ENCODE measurements at regions not wholly inside any gene's neighbourhood (a gene's known extent, or its start where the extent isn't known, plus 50 kb on each side); places are given as distances from the start of the nearest gene placed in this dataset.
"Not testable (repeated sequence)": the region's sequence is repeated elsewhere in the genome, so short reads cannot be mapped to it uniquely, and the experiment has no call there.

GRCh38 chr16:87115646-87116045 lies 201.5 kb downstream of the C16orf95 start:
- no peaks in the 10 kb centered on the region for H3K36me3 ChIP-seq (ENCODE audit: control insufficient read depth in 3 of 3, insufficient read depth in 2 of 3, low read depth in 1 of 3, low read length in 3 of 3)
- FAIRE-seq (no peak), DNase-seq (no peak)
- WGBS, 3 donors = 58 to 71% (median 67%) methylated on average over 6 of the region's 6 CpGs
- H3K9me3 ChIP-seq (ENCODE audit: control insufficient read depth in 2 of 2, insufficient read depth in 1 of 2, low read depth in 1 of 2, low read length in 1 of 2) = no peaks in the 10 kb centered on the region
- H3K4me3 ChIP-seq (ENCODE audit: low read depth in 1 of 3, low read length in 3 of 3) = no peak overlapping the region
- H3K4me1 ChIP-seq (ENCODE audit: control insufficient read depth in 3 of 3, insufficient read depth in 2 of 3, low read depth in 1 of 3, low read length in 2 of 3) = no peaks in the 10 kb centered on the region
- H3K27ac ChIP-seq (ENCODE audit: low read depth in 1 of 3, low read length in 2 of 3) = no peak overlapping the region
- no peaks in the 10 kb centered on the region for H3K27me3 ChIP-seq (ENCODE audit: control insufficient read depth in 3 of 3, insufficient read depth in 3 of 3, low read length in 3 of 3)

DNA sequence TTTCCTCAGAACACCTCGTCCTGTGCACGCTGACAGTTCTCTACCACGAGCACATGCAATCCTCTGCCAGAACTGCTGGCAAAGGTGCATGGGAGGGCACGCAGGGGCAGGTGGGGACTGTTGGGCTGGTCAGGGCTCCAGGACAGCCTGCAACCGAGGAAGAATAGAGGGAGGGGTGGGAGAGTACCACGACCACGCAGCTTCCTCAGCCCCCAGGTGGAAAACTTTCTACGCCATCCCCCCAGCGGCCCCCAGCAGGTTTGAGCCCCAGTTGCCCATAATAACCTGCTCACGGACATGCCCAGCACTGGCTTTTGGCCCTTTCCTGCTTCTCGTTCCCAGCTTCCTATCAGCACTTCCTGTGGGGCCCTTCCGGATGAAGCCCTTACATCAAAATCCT lies 199.3 kb downstream of the C16orf95 start:
- H3K4me1 ChIP-seq (ENCODE audit: control insufficient read depth in 3 of 3, insufficient read depth in 2 of 3, low read depth in 1 of 3, low read length in 2 of 3) = no peaks in the 10 kb centered on the region
- no peaks in the 10 kb centered on the region for H3K27me3 ChIP-seq (ENCODE audit: control insufficient read depth in 3 of 3, insufficient read depth in 3 of 3, low read length in 3 of 3)
- H3K9me3 ChIP-seq (ENCODE audit: control insufficient read depth in 2 of 2, insufficient read depth in 1 of 2, low read depth in 1 of 2, low read length in 1 of 2) = peaks cover 0 to under 1% of the 10 kb centered on the region in 2 donors
- FAIRE-seq (no peak), DNase-seq (no peak)
- WGBS, 3 donors = 53 to 68% (median 56%) methylated on average over 12 of the region's 12 CpGs
- H3K36me3 ChIP-seq (ENCODE audit: control insufficient read depth in 3 of 3, insufficient read depth in 2 of 3, low read depth in 1 of 3, low read length in 3 of 3) = no peaks in the 10 kb centered on the region
- no peak overlapping the region for H3K4me3 ChIP-seq (ENCODE audit: low read depth in 1 of 3, low read length in 3 of 3)
- H3K27ac ChIP-seq (ENCODE audit: low read depth in 1 of 3, low read length in 2 of 3) = no peak overlapping the region

DNA sequence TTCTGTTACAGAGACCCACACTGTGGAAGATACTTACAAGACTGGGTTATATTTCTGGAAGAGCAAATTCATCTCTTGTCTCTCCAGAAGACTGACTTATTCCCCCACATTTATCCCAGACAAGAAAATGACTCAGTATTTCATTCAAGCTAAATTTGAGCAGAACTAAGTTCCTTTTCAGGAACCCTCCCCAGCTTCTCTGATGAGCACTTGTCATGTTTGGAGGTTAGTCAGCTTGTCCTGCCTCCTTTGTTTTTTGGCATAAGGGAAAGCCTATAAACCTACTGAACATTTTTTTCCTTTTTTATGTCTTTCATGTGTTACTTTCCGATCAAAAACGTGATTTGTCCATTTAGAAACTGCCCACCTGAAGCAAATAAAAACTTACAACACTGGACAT lies 198.0 kb downstream of the C16orf95 start:
- H3K4me3 ChIP-seq (ENCODE audit: low read depth in 1 of 3, low read length in 3 of 3) = no peak overlapping the region
- no peaks in the 10 kb centered on the region for H3K27me3 ChIP-seq (ENCODE audit: control insufficient read depth in 3 of 3, insufficient read depth in 3 of 3, low read length in 3 of 3)
- H3K4me1 ChIP-seq (ENCODE audit: control insufficient read depth in 3 of 3, insufficient read depth in 2 of 3, low read depth in 1 of 3, low read length in 2 of 3) = no peaks in the 10 kb centered on the region
- DNase-seq = no peak
- H3K27ac ChIP-seq (ENCODE audit: low read depth in 1 of 3, low read length in 2 of 3) = no peak overlapping the region
- 56 to 82% (median 79%) methylated on average over 2 of the region's 2 CpGs for WGBS, 3 donors
- H3K9me3 ChIP-seq (ENCODE audit: control insufficient read depth in 2 of 2, insufficient read depth in 1 of 2, low read depth in 1 of 2, low read length in 1 of 2) = peaks cover 0 to 11% of the 10 kb centered on the region in 2 donors
- no peaks in the 10 kb centered on the region for H3K36me3 ChIP-seq (ENCODE audit: control insufficient read depth in 3 of 3, insufficient read depth in 2 of 3, low read depth in 1 of 3, low read length in 3 of 3)
- no peak for FAIRE-seq

DNA sequence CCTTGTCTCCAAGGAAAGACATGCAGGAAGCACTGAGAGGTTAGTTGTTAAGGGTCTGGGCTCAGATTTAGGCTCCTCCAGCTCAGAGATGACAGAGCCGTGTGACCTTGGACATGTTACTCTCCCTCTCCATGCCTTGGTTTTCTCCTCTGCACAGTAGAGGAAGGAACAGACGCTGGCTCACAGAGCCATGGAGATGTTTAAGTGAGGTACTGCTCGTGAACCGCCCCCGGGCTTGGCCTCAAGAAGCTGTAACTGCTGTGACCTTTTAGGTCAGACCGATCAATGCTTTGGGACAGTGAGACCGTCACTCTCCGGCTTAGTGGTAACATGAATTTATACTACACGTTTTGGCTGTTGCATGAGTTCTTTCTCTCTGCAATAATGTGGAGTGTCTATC lies 197.4 kb downstream of the C16orf95 start:
- Histone ChIP-seq H3K27ac (ENCODE audit: low read depth in 1 of 3, low read length in 2 of 3) (no peak overlapping the region), H3K9me3 (ENCODE audit: control insufficient read depth in 2 of 2, insufficient read depth in 1 of 2, low read depth in 1 of 2, low read length in 1 of 2) (peaks cover 0 to 11% of the 10 kb centered on the region in 2 donors), H3K4me3 (ENCODE audit: low read depth in 1 of 3, low read length in 3 of 3) (no peak overlapping the region), H3K36me3 (ENCODE audit: control insufficient read depth in 3 of 3, insufficient read depth in 2 of 3, low read depth in 1 of 3, low read length in 3 of 3) (no peaks in the 10 kb centered on the region), H3K4me1 (ENCODE audit: control insufficient read depth in 3 of 3, insufficient read depth in 2 of 3, low read depth in 1 of 3, low read length in 2 of 3) (no peaks in the 10 kb centered on the region), H3K27me3 (ENCODE audit: control insufficient read depth in 3 of 3, insufficient read depth in 3 of 3, low read length in 3 of 3) (no peaks in the 10 kb centered on the region)
- FAIRE-seq (no peak), DNase-seq (no peak)
- WGBS, 3 donors = 73 to 83% (median 82%) methylated on average over 9 of the region's 9 CpGs

- peaks cover 0 to 11% of the 10 kb centered on the region in 2 donors for H3K9me3 ChIP-seq (ENCODE audit: control insufficient read depth in 2 of 2, insufficient read depth in 1 of 2, low read depth in 1 of 2, low read length in 1 of 2)
- WGBS, 3 donors = 43 to 75% (median 67%) methylated on average over 4 of the region's 4 CpGs
- FAIRE-seq = no peak
- H3K27me3 ChIP-seq (ENCODE audit: control insufficient read depth in 3 of 3, insufficient read depth in 3 of 3, low read length in 3 of 3) = no peaks in the 10 kb centered on the region
- H3K36me3 ChIP-seq (ENCODE audit: control insufficient read depth in 3 of 3, insufficient read depth in 2 of 3, low read depth in 1 of 3, low read length in 3 of 3) = no peaks in the 10 kb centered on the region
- no peak overlapping the region for H3K27ac ChIP-seq (ENCODE audit: low read depth in 1 of 3, low read length in 2 of 3)
- no peak overlapping the region for H3K4me3 ChIP-seq (ENCODE audit: low read depth in 1 of 3, low read length in 3 of 3)
- DNase-seq = no peak
- H3K4me1 ChIP-seq (ENCODE audit: control insufficient read depth in 3 of 3, insufficient read depth in 2 of 3, low read depth in 1 of 3, low read length in 2 of 3) = peaks cover 0 to 3% (median 0%) of the 10 kb centered on the region in 3 donors
These were observed 195.4 kb downstream of the C16orf95 start for GRCh38 chr16:87121816-87122215.

DNA sequence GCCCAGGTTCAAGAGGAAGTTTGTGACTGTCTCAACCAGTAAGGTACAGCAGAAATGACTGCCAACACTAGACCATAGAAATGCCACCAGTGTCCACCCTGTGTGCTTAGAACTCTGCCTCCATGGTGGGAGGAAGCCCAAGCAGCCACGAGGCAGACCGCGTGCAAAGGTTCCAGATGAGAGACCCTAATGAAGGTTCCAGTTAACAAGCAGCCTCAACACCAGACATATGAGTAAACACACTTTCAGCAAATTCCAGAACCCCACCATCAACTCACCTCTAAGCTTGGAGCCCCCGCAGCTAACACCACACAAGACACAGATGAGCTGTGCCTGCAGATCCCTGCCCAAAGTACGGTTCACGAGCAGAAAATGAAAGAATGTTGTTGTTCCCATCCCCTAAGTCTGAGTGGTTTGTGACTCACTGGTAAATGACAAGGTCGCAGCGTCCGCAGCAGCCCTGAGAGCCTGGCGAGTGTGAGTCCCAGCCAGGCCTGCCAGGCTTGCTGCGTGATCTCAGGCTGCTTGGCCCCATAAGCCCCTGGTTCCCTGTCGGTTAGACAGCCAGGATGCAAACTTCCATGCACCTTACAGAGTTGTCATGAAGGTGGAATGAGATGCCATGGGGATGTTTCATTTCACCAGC lies 193.7 kb downstream of the C16orf95 start:
- WGBS, 3 donors = 95 to 97% (median 96%) methylated on average over 12 of the region's 12 CpGs
- no peaks in the 10 kb centered on the region for H3K27me3 ChIP-seq (ENCODE audit: control insufficient read depth in 3 of 3, insufficient read depth in 3 of 3, low read length in 3 of 3)
- peaks cover 0 to 16% (median 0%) of the 10 kb centered on the region in 3 donors for H3K4me1 ChIP-seq (ENCODE audit: control insufficient read depth in 3 of 3, insufficient read depth in 2 of 3, low read depth in 1 of 3, low read length in 2 of 3)
- H3K4me3 ChIP-seq (ENCODE audit: low read depth in 1 of 3, low read length in 3 of 3) = no peak overlapping the region
- H3K27ac ChIP-seq (ENCODE audit: low read depth in 1 of 3, low read length in 2 of 3) = no peak overlapping the region
- FAIRE-seq (no peak), DNase-seq (no peak)
- H3K9me3 ChIP-seq (ENCODE audit: control insufficient read depth in 2 of 2, insufficient read depth in 1 of 2, low read depth in 1 of 2, low read length in 1 of 2) = peaks cover 0 to 11% of the 10 kb centered on the region in 2 donors
- no peaks in the 10 kb centered on the region for H3K36me3 ChIP-seq (ENCODE audit: control insufficient read depth in 3 of 3, insufficient read depth in 2 of 3, low read depth in 1 of 3, low read length in 3 of 3)

GRCh38 chr16:87124405-87124804 lies 192.8 kb downstream of the C16orf95 start:
- not testable (repeated sequence) for H3K36me3 ChIP-seq (ENCODE audit: control insufficient read depth in 3 of 3, insufficient read depth in 2 of 3, low read depth in 1 of 3, low read length in 3 of 3); H3K27me3 ChIP-seq (ENCODE audit: control insufficient read depth in 3 of 3, insufficient read depth in 3 of 3, low read length in 3 of 3); H3K4me3 ChIP-seq (ENCODE audit: low read depth in 1 of 3, low read length in 3 of 3); H3K27ac ChIP-seq (ENCODE audit: low read depth in 1 of 3, low read length in 2 of 3); FAIRE-seq; DNase-seq
- H3K9me3 ChIP-seq (ENCODE audit: control insufficient read depth in 2 of 2, insufficient read depth in 1 of 2, low read depth in 1 of 2, low read length in 1 of 2) = peaks cover 0 to 17% of the 10 kb centered on the region in 2 donors
- peaks cover 0 to 16% (median 0%) of the 10 kb centered on the region in 3 donors for H3K4me1 ChIP-seq (ENCODE audit: control insufficient read depth in 3 of 3, insufficient read depth in 2 of 3, low read depth in 1 of 3, low read length in 2 of 3)
- WGBS, 3 donors = 84 to 95% (median 93%) methylated on average over 9 of the region's 9 CpGs

- no peak for FAIRE-seq
- H3K9me3 ChIP-seq (ENCODE audit: control insufficient read depth in 2 of 2, insufficient read depth in 1 of 2, low read depth in 1 of 2, low read length in 1 of 2) = peaks cover 0 to 17% of the 10 kb centered on the region in 2 donors
- H3K27ac ChIP-seq (ENCODE audit: low read depth in 1 of 3, low read length in 2 of 3) = no peak overlapping the region
- no peak for DNase-seq
- H3K27me3 ChIP-seq (ENCODE audit: control insufficient read depth in 3 of 3, insufficient read depth in 3 of 3, low read length in 3 of 3) = no peaks in the 10 kb centered on the region
- no peaks in the 10 kb centered on the region for H3K36me3 ChIP-seq (ENCODE audit: control insufficient read depth in 3 of 3, insufficient read depth in 2 of 3, low read depth in 1 of 3, low read length in 3 of 3)
- no peak overlapping the region for H3K4me3 ChIP-seq (ENCODE audit: low read depth in 1 of 3, low read length in 3 of 3)
- WGBS, 3 donors = 47 to 67% (median 56%) methylated on average over 37 to 38 of the region's 38 CpGs
- H3K4me1 ChIP-seq (ENCODE audit: control insufficient read depth in 3 of 3, insufficient read depth in 2 of 3, low read depth in 1 of 3, low read length in 2 of 3) = peaks cover 0 to 16% (median 0%) of the 10 kb centered on the region in 3 donors
These were observed 191.7 kb downstream of the C16orf95 start for GRCh38 chr16:87125206-87126155.

All from small intestine (tissue), 7 donors.